ENCODE measurements at regions not wholly inside any gene's neighbourhood (a gene's known extent, or its start where the extent isn't known, plus 50 kb on each side); places are given as distances from the start of the nearest gene placed in this dataset.

GRCh38 chr12:42987216-42987650 lies 397.7 kb upstream of the PRICKLE1 start:
- Mint-ChIP-seq H3K27me3 (ENCODE audit: low read depth in 3 of 3) (peaks cover 0 to 2% (median 0%) of the 10 kb centered on the region in 3 donors), H3K36me3 (no peaks in the 10 kb centered on the region), H3K4me1 (no peaks in the 10 kb centered on the region), H3K9me3 (peaks cover 3 to 11% (median 7%) of the 10 kb centered on the region in 7 donors), H3K27ac (no peak overlapping the region), H3K4me3 (no peak overlapping the region)
- Histone ChIP-seq H3K79me2 (ENCODE audit: insufficient read depth, low read length) (no peaks in the 10 kb centered on the region), H4K20me1 (ENCODE audit: insufficient read depth, low read length) (no peaks in the 10 kb centered on the region), H3K27ac (ENCODE audit: low read depth in 1 of 2, low read length in 2 of 2) (no peak overlapping the region), H3K9me3 (replicated peaks in 1 of 2; ENCODE audit: control insufficient read depth in 1 of 2, insufficient read depth in 1 of 2, low read length in 2 of 2) (no peaks in the 10 kb centered on the region), H3K4me1 (ENCODE audit: control insufficient read depth in 1 of 2, insufficient read depth in 2 of 2, low read length in 2 of 2) (no peaks in the 10 kb centered on the region), H3K27me3 (ENCODE audit: control insufficient read depth in 2 of 2, insufficient read depth in 2 of 2, low read length in 2 of 2) (no peaks in the 10 kb centered on the region), H2AFZ (ENCODE audit: insufficient read depth, low read depth, low read length, poor library complexity, severe bottlenecking) (no peak overlapping the region), H3K36me3 (replicated peaks in 1 of 2; ENCODE audit: control insufficient read depth in 1 of 2, insufficient read depth in 2 of 2, low read length in 2 of 2) (no peaks in the 10 kb centered on the region), H3K4me2 (replicated peaks; ENCODE audit: extremely low read depth, low read length, poor library complexity, severe bottlenecking) (no peak overlapping the region), H3K9ac (ENCODE audit: insufficient read depth, low read length, poor library complexity, severe bottlenecking) (no peak overlapping the region), H3K4me3 (replicated peaks in 1 of 3; ENCODE audit: low read depth in 2 of 3, low read length in 3 of 3) (no peak overlapping the region)
- WGBS (ENCODE audit: insufficient coverage), result 87% methylated on average over 7 of the region's 9 CpGs
- TF ChIP-seq CTCF (IDR thresholded peaks at IDR 0.05), result no peak
- intact Hi-C loops (cut with micrococcal nuclease), result no loop called here
- DNase-seq, result no peak

GRCh38 chr12:42985506-42985905 lies 396.0 kb upstream of the PRICKLE1 start:
- Histone ChIP-seq H2AFZ (ENCODE audit: insufficient read depth, low read depth, low read length, poor library complexity, severe bottlenecking) (no peak overlapping the region), H3K9ac (ENCODE audit: insufficient read depth, low read length, poor library complexity, severe bottlenecking) (no peak overlapping the region), H3K79me2 (ENCODE audit: insufficient read depth, low read length) (no peaks in the 10 kb centered on the region), H3K9me3 (replicated peaks in 1 of 2; ENCODE audit: control insufficient read depth in 1 of 2, insufficient read depth in 1 of 2, low read length in 2 of 2) (no peaks in the 10 kb centered on the region), H3K4me1 (ENCODE audit: control insufficient read depth in 1 of 2, insufficient read depth in 2 of 2, low read length in 2 of 2) (no peaks in the 10 kb centered on the region), H3K36me3 (replicated peaks in 1 of 2; ENCODE audit: control insufficient read depth in 1 of 2, insufficient read depth in 2 of 2, low read length in 2 of 2) (no peaks in the 10 kb centered on the region), H3K4me3 (replicated peaks in 1 of 3; ENCODE audit: low read depth in 2 of 3, low read length in 3 of 3) (no peak overlapping the region), H3K27me3 (ENCODE audit: control insufficient read depth in 2 of 2, insufficient read depth in 2 of 2, low read length in 2 of 2) (no peaks in the 10 kb centered on the region), H4K20me1 (ENCODE audit: insufficient read depth, low read length) (no peaks in the 10 kb centered on the region), H3K4me2 (replicated peaks; ENCODE audit: extremely low read depth, low read length, poor library complexity, severe bottlenecking) (no peak overlapping the region), H3K27ac (ENCODE audit: low read depth in 1 of 2, low read length in 2 of 2) (no peak overlapping the region)
- Mint-ChIP-seq H3K27ac (no peak overlapping the region), H3K27me3 (ENCODE audit: low read depth in 3 of 3) (no peaks in the 10 kb centered on the region), H3K4me3 (no peak overlapping the region), H3K9me3 (peaks cover 0 to 10% (median 4%) of the 10 kb centered on the region in 7 donors), H3K36me3 (no peaks in the 10 kb centered on the region), H3K4me1 (no peaks in the 10 kb centered on the region)
- 67% methylated on average over 1 of the region's 1 CpG for WGBS (ENCODE audit: insufficient coverage)
- intact Hi-C loops (cut with micrococcal nuclease), result no loop called here
- no peak for DNase-seq
- no peak for TF ChIP-seq CTCF (IDR thresholded peaks at IDR 0.05)
